GM18909 (cell line): ENCODE measurements at regions not wholly inside any gene's neighbourhood (a gene's known extent, or its start where the extent isn't known, plus 50 kb on each side); places are given as distances from the start of the nearest gene placed in this dataset.

ENCODE experiments used
- ATAC-seq: cut with Tn5 transposase; IDR thresholded peaks from one replicate; pipeline ENCODE4 v1.9.1; 2021; ENCODE audit warnings: mild to moderate bottlenecking; ENCODE audit not compliant: unreplicated experiment, poor library complexity

DNA sequence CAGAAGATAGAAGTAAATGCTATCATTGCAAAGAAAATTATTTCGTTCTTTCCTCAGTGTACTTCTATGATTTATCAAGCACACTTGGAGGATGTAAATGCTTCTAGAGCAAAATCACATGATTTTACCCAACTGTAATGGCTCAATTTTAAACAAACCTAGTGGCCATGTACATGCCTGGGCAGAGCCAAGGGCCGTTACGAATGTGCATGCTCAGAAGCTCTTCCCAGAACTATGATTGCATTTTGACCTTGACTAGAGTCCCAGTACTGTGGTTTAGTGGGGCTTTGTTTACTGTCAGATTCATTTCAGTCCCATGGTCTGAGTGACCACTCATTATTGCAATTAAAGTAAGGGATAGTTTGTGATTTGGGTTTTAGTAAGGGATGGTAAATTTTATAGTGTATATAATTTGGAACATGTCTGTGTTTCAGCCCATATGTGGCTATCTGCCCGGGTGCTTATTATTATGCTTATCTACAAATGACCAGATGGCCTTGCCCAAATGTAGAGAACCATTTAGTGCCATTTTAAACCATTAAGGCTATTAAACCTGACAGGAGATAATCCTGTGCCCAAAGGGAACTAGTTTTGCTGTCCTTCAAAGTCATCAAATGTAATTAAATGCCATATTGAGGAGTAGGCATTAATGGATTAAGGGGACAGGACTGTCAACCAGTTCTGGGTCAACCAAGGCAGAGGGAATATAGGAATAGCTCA, 239.1 kb downstream of the ICOS start:
- ATAC-seq: no peak

DNA sequence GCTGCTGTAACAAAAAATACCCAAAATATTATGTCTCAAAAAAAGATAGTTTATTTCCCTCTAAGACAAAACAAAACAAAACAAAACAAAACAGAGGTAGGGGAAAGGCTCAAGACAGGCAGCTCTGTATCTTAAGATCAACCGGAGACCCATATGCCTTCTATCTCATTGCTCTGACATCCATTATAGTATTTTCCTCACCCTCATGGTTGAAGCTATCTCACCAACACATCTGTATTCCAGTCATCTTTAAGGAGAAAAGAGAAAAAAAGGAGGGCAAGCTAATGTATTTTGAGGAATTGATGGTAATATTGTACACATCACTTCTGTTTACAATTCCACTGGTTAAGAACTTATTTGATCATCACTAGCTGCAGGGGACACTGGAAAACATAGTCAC, 239.7 kb downstream of the ICOS start:
- no peak for ATAC-seq

DNA sequence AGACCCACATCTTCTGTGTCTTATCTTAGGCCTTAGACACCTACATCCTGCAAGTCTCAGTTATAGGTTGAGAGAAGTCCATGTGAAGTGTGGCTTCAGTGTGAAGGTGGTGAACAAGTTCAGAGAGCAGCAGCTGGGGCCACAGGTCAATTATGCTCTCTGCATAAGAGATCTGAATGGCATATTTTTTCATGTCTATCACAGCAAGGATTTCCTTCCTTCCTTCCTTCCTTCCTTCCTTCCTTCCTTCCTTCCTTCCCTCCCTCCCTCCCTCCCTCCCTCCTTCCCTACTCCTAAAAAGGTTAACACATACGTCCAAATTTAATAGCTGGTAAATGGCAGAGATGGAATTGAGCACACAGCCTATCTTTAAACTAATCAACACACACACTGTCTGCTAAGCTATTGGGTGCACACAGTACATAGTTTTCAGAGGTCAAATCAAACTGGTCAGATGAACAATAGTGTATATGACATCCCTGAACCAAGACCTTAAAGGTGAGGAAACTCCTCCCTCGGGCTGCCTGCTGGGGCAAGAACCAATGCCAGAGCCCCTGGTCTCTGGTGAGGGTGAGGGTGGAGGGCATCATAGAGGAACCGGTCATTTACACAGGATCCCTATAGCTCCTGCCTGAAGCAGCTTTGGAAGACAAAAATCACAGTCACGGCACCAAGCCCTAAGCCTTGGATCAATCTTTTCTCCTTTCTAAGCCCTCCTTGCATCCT, 240.9 kb downstream of the ICOS start:
- ATAC-seq: peak; percentile 10

DNA sequence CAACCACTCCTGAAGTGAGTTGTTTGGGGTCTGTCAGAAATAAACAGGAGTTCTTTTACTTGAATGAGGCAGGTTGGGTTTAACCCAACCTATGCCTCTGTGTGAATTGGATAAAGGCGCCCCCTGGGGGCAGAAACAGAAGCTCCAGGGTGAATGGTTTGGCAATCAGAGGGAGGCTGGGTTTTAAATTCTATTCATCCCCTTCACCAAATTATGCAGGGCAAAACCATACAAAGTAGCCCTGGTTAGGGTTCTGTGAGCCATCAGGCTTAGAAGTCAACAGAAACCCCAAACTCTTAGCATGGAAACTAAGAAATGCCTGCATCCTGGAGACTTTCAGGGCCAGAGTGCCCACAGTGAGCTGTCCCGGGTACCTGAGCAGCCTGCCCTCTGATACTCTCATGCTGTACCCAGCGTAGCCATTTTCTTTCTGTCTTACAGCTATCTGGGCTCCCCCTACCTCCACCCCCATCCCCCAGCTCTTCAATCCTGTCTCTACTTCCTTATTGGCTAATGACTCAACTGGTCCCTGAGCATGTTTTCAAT, 241.5 kb downstream of the ICOS start:
- peak; percentile 89 for ATAC-seq

DNA sequence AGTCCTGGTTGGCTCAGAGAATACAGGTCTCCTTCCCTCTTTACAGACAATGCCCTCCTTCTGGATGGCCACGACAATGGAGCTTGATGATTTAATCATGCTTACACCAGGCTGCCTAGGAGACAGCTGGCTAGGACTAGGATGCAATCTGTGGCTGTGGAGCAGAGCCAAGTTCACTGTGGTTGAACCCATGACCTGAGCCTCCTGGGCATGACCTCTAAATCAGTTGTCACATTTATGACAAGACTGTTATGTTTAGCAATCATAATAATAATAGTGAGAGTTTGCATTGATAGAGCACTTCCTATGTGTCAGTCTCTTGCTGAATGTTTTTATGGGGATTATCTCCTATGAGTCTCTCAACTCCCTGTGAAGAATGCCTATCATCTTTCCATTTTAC, 244.1 kb downstream of the ICOS start:
- no peak for ATAC-seq

DNA sequence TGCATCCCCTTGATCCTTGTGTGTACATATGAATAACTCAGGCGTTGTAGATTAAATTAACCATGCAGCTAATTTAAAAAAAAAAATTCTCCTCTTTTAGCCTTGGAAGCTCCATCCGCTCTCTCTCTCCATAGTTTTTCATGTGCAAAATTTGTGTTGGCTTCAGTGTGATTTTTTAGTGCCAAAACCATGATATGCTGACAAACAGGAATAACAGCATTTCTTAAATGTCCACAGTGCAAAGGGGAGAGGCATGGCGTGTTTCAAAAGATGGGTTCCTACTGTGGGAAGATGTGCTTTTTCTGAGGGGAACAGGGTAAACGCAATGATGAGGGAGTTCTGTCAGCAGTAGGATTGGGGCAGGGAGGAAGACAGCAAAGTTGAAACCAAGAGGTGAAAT, 247.0 kb downstream of the ICOS start:
- ATAC-seq: no peak

DNA sequence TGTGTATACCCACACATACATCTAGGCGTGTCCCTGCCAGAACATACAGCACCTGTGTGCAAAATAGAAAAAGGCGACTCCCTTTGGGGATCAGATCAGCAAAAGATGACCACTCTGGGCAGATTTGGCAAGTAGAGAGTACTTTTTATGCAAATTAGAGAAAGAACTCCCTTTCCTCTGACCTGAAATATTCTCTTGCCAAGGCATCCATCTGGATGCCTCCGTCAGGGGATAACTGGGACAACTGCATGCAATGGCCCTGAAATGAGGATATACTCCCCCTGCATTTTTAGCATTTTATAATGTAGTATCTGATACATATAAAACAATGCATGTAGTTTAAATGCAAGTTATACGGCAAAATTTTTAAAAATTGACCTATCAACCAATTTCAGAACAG, 247.7 kb downstream of the ICOS start:
- no peak for ATAC-seq

DNA sequence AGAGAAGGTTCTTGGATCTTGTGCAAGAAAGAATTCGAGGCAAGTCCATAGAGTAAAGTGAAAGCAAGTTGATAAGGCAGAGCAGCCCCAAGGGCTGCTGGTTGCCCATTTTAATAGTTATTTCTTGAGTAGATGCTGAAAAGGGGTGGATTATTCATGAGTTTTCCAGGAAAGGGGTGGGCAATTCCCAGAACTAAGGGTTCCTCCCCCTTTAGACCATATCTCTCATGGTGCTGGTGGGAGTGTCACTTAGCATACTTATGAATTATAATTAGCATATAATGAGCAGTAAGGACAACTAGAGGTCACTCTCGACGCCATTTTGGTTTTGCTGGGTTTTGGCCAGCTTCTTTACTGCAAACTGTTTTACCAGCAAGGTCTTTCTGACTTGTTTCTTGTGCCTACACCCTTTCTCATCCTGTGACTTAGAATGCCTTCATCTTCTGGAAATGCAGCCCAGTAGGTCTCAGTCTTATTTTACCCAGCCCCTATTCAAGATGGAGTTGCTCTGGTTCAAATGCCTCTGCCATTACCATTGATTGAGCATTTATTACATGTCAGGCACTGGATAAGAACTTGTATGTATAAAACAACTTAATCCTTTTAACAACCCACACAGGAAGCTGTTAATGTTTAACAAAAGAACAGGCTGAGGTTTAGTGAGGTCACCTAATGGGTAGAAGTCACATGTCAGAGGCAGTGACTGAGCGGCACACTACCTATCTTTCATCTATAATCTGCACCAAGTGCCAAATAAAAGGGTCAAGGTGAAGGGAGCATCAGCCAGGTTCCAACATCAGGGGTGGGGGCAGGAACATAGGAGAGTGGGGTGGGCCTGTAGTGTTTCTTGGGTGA, 250.9 kb downstream of the ICOS start:
- peak; percentile 84 for ATAC-seq

DNA sequence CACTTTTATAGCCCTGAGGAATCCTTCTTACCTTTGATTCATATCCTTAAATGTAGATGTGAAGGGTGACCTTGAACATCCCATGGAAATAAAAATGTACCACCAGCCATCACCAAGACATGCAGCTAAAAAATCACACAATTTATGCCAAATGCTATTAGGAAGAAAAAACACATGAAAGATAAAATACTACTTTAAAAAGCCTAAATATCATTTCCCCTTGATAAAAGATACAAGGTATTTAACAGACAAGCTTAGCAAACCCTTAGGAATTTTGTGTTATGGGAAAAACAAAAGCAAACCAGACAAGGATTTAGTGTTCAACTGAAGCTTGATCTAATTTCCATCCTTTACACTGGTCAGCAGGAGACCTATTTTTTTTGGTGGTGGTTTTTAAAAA, 255.0 kb downstream of the ICOS start:
- no peak for ATAC-seq

DNA sequence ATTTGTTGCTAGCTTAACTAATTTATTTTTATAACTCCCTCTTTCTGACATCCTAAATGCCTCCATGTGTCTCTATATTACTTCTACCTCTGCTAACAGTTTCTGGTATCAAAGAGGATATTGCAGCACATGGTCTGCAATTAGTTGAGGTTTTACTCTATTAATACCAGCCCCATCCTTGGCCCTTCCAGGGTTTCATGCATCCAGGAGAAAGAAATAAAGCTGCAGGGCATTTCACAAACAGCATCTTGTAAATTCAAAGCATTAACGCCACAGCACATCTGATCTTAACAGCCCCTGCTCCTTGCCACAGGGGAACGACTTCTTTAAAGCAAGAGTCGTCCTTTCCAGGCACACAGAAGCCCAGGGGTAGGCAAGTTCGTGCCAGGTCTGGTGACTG, 258.9 kb downstream of the ICOS start:
- no peak for ATAC-seq

DNA sequence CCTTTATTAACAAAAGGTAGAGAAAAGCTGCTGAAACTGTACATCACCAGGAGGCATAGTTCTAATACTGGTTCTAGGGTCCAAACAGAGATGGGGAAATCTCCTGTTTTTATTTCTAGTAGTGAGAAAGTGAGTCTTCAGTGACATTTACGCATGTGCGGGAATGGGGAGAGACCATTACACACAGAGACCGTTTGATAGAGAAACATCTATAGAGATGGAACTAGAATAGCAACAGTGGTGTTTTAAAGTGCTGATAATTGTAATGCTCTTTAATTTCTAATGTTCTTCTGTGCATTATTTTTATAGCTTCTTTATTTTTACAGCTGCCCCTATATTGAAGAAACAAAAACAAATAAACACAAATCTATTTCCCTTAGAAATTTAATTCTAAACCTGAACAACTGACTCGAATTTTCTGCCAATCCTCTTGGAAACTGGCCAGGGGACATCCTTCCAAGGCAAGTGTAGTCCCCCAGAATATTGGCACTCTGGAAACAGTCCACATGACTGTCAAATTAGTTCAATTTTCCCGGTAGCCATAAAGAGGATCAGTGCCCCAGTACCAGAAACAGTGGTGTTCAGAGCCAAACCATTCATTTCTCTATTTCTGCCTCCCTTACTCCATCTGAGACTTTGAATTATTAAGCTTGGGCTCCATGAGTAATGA, 260.9 kb downstream of the ICOS start:
- no peak for ATAC-seq

DNA sequence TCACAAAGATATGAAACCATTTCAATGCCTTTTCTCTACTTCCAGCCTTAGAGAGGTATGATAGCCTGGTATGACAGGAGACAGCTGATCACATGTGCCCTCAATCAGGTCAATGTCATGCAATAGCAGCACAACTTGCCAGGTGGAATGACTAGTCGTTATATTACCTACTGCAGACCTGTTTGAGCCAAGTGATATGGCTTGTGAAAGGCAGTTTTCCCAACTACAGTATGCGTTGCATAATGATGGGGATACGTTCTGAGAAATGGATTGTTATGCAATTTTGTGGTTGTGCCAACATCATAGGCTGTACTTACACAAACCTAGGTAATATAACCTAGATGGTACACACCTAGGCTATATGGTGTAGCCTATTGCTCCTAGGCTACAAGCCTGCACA, 262.8 kb downstream of the ICOS start:
- ATAC-seq: no peak

DNA sequence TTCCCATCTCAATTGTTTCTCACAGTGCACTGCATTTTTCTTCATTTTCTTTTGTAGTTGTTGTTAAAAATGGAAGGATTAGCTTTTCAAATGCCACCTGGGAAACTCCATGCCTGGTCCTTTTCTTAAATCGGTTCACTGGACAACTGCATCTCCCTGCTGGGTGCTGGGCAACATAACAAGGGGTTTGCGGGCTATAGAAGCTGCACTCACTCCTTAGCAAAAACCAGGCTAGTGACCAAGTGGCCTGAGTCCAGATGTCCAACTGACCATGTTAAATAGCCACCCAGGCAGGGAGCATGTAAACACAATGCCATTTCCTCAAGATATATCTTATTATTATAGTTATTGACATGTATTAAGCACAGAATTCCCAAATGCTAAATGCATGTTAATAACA, 264.9 kb downstream of the ICOS start:
- no peak for ATAC-seq

DNA sequence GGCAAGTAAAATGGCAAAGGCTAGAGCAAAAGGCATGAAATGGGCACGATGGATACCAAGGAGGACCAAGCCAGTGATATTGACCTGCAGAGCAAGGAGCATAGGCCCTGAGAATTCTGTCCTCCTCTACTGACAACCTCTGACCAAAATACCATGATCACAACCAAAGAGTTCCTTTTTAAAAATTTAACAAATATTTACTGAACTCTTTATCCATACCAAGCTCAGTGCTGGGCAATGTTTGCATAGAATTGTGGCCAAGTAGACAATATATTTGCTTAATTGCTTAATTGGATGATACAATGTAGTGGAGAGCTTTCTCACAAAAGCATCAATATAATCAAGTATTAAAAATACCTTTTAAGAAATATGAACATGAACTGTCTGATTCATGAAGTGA, 265.7 kb downstream of the ICOS start:
- ATAC-seq: no peak

DNA sequence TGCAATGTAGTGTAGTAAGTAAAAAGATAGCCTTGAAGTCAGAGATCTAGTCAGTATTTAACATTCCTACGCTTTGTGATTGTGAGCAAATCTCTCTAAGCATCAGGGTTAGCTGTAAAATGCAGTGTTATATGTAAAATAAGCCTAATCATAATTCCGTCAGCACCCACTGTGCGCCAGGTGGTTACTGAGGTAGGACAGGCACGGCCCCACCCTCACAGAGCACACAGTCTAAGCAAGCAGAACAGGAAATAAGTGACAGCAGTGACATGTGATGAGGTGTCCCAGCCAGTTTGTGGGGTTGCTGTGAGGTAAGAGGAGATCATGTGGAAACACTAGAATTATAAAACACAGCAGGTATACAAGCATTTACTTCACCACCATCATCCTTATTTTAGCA, 267.1 kb downstream of the ICOS start:
- ATAC-seq: no peak

DNA sequence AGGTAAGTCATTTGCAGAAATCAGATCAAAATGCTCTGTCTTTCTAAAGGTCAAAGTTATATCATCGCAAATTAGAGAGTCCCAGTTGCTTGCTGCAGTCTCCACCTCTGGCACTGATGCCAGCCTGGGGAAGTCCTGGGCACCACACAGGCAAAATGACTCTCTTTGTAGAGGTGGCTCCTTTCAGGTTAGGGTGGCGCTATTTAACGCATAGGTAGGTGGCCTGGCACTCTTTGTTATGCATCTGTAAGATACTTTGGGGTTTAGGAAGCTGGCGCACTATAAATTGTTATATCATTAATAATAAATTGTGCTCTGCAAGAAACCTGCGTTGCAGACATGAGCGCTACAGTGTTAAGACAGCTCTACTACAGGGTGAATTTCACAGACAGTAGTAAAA, 268.5 kb downstream of the ICOS start:
- no peak for ATAC-seq

DNA sequence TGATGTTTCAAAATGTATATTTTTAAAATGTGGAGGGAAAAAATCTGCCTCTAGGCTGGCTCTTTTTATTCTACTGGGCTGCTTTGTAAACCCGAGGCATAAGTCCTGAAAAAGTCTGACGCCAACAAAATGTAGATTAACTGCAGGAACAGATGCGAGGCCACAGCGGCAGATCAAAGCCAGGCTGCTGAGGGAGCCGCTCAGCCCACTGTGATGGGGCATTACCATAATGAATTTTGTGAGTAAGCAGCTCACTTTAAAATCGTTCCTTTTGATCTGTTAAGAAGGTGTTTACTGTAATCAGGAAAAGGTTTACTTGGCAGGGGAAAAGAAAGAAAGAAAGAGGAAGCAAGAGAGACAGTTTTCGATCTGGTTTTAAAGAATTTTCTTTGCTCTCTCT, 269.0 kb downstream of the ICOS start:
- ATAC-seq: no peak

DNA sequence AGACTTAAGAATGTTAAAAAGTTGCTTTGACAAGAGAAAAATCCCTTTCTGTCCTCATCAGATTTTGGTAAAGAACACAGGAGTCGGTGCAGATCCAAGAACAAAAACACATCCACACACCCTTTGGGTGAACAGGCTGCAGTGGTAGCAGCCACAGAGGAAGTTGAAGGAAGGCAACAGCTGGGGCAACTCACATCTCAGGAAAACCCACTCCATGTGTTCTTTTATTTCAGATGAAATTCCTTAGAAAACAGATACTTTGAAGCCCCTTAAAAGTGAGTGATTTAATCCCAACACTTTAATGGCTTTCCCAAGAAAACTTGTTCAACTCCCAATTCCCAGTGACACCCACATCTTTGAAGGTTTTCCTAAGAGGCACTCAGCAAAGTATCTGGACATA, 271.3 kb downstream of the ICOS start:
- no peak for ATAC-seq

DNA sequence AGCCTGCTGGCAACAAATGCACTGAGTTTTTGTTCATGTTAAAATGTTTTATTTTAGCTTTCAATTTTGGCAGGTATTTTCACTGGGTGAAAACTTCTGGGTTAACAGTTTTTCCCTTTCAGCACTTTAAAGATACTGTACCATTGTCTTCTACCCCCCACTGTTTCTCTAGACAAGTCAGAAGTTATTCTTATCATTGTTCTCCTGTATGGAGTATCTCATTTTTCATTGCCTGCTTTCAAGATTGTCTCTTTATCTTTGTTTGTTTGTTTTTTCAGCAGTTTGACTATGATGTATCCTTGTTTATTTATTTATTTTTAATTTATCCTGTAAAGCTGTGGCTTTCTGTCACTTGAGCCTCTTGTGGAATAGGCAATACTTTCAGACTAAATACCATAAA, 277.0 kb downstream of the ICOS start:
- no peak for ATAC-seq

DNA sequence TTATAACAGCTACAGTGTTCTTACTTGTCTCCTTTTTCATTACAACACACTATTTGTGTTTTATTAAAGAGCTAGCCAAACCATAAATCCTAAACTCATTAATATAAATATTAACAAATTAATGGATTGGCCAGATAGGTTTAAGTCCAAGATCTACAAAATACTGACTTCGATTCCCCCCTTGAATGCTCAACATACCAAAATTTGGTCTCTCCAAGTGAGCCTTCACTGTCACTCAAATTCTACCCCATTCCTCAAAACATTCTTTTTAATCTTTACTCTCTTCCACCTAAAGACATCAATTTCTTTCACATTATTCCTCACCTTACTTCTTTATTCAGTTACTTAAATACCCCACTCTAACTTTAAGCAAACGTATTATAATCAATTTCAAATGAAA, 281.5 kb downstream of the ICOS start:
- no peak for ATAC-seq
